GM18868 (cell line): ENCODE measurements at regions not wholly inside any gene's neighbourhood (a gene's known extent, or its start where the extent isn't known, plus 50 kb on each side); places are given as distances from the start of the nearest gene placed in this dataset.
A peak's percentile ranks its signal among the peaks of the same experiment; 100 is the strongest.

Experiments
- ATAC-seq: cut with Tn5 transposase; IDR thresholded peaks from one replicate; pipeline ENCODE4 v1.9.1; 2021; ENCODE audit warnings: mild to moderate bottlenecking, moderate library complexity; ENCODE audit not compliant: unreplicated experiment

GRCh38 chr17:14833201-14833785 is 431.8 kb downstream of the PMP22 start:
- no peak for ATAC-seq

- no peak for ATAC-seq
Observed at GRCh38 chr17:14831491-14831890, 433.6 kb downstream of the PMP22 start.

- ATAC-seq: no peak
Observed at GRCh38 chr17:14827396-14827919, 437.7 kb downstream of the PMP22 start.

DNA sequence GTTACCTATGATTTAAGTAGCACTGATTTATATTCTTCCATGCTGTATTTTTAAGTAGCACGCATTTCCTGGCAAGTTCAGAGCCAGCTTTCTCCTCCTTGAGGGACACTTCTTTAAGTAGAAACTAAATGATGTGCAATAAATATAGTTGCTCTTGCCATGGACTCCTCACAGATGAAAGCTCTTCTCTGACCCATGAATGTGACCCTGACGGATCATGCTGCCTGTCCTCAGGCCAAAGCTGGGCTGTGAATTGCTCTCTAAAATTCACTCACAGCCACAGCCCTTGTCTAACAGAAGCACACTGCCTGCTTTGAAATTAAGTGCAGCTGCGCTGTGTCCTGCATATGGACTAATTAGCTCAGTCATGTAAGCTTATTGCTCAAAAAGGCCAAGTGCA is 438.8 kb downstream of the PMP22 start:
- no peak for ATAC-seq

DNA sequence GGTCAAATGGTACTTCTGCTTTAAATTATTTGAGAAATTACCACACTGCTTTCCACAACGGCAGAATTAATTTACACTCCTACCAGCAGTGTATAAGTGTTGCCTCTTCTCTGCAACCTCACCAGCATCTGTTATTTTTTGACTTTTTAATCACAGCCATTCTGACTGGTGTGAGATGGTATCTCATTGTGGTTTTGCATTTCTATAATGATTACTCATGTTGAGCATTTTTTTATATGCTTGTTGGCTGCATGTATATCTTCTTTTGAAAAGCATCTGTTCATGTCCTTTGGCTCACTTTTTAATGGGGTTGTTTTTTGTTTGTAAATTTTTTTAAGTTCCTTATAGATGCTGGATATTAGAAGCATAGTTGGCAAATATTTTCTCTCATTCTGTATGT is 446.7 kb downstream of the PMP22 start:
- no peak for ATAC-seq

- ATAC-seq: no peak
Observed at GRCh38 chr17:14815079-14815478, 450.0 kb downstream of the PMP22 start.

- ATAC-seq: no peak
Observed at GRCh38 chr17:14813649-14814370, 451.3 kb downstream of the PMP22 start.

GRCh38 chr17:14808425-14808824 is 456.7 kb downstream of the PMP22 start:
- ATAC-seq: no peak

GRCh38 chr17:14805348-14805747 is 459.8 kb downstream of the PMP22 start:
- no peak for ATAC-seq

DNA sequence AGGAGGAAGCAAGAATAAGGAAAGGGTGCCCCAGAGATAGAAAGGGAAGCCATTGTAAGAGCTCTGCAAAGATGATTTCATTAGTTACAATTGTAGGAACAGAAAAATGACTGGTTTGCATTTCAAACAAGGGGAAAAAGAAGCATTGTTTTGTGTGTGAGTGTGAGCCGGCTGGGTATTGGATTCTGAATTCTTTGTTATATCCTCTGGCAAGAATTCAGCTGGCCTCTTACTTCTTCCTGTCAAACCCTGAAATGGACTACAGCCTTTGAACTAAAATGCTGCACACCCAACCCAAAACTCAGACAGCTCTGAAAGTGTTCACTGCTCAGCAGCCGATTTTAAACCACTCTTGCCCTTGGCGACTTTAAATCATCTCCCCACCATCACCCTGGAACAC is 461.3 kb downstream of the PMP22 start:
- ATAC-seq: no peak

GRCh38 chr17:14797801-14798200 is 467.3 kb downstream of the PMP22 start:
- ATAC-seq: no peak

DNA sequence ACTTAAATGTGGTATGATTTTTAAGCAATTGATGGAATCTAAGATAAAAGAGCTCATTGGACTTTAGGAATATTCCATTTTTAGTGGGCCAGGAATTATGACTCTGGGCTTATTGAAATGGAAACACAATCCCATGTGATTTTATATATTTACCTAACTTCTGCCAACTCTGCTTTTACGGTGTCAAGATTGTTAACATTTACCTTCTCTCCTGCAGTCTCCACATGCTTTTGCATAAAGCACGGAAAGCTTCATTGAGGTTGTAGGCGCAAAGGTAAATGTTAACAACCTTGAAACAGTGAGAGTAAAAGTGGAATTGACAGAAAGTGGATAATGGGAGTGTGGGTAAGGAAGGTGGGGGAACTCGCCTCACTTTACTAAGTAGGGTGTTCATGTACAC is 468.1 kb downstream of the PMP22 start:
- ATAC-seq: no peak

GRCh38 chr17:14794961-14795360 is 470.2 kb downstream of the PMP22 start:
- no peak for ATAC-seq

DNA sequence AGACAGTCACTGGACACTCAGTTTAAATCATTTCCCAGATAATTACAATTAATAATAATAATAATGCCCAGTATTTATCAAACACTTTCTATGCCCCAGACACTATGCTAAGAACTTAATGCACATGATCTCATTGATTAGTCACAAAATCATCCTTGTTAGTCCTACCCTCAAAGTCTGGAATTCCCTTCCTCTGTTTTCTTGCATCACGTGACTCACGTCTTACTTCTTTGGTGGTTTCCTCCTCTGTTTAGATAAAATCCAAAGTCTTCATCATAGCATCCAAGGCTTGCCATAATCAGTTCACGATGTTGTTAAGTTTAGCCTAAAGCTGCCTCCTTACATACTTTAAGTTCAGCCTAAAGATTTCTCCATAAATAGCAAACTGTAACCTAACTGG is 471.9 kb downstream of the PMP22 start:
- no peak for ATAC-seq

- ATAC-seq: no peak
Observed at GRCh38 chr17:14792746-14793145, 472.4 kb downstream of the PMP22 start.

DNA sequence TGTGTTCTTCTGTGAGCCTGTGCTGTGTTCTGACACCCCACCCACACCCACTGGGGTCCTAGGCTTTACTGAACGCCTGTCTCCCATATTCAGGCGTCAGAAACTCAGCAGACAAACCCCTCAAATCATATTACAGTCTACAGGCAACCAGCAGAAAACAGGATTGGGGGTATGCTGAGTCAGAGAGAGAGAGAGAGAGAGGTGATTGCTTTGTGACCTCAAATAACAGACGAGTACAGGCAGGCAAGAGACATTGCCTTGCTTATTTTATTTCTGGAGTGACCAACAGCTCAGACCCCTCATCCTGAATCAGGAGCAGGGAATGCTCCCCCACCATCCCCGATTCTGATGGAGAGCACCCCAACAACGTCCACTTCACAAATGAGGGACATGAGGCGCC is 473.9 kb downstream of the PMP22 start:
- no peak for ATAC-seq

DNA sequence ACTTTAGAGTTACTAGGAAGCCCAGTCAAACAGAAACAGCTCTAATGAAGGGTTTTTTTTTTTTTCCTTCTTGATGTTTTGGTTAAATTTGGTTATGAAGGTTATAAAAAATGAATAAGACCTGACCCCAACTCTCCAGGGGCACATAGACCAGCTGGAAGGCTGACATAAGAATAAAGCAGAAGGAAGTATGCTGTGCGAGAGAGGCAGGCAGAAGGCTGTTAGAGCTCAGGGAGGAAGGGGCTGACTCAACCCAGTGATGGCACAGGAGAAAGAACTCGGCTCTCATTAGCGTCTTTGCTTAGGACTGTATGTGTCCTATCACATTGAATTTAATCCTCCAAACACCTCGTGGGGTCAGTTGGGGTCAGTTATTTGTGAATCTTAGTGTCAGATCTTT is 474.6 kb downstream of the PMP22 start:
- peak; percentile 50 for ATAC-seq

- ATAC-seq: peak; percentile 89
Observed at GRCh38 chr17:14784997-14785696, 480.0 kb downstream of the PMP22 start.

- no peak for ATAC-seq
Observed at GRCh38 chr17:14781123-14781522, 480.2 kb downstream of the HS3ST3B1 start.

GRCh38 chr17:14780097-14780651 is 479.3 kb downstream of the HS3ST3B1 start:
- ATAC-seq: no peak

DNA sequence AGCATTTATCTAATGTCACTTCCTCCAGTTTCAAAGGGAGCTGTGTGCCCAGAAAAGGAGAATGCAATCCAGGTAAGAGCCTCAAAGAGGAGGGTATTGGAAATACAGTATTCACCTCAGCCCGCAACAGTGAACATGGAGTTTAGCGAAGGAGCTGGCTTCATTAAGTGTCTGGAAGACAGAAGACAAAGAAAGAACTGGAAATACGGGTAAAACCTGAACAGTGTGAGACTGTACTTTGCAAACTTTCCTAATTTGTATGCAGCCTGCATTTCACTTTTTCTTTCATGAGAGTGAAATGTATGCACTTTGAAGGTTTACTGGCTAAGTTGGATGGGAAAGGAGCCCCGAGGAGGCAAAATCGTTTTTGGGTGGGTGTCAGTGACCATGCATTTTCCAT is 478.4 kb downstream of the HS3ST3B1 start:
- ATAC-seq: no peak

GRCh38 chr17:14777291-14777690 is 476.4 kb downstream of the HS3ST3B1 start:
- ATAC-seq: no peak
